ENCODE measurements at regions not wholly inside any gene's neighbourhood (a gene's known extent, or its start where the extent isn't known, plus 50 kb on each side); places are given as distances from the start of the nearest gene placed in this dataset.

GRCh38 chr4:100836929-100837328, 319.1 kb upstream of the EMCN start:
- no peak overlapping the region for H2BK120ac ChIP-seq (ENCODE audit: low read depth, low read length)
- dilution Hi-C loops (cut with HindIII; ENCODE audit: low sequenced_read_pairs, unreplicated experiment): no loop called here
- no peak overlapping the region for H3K4me2 ChIP-seq (ENCODE audit: low read depth, low read length)
- no peak overlapping the region for H4K8ac ChIP-seq (ENCODE audit: low read depth in 2 of 2, low read length in 2 of 2)
- no peaks in the 10 kb centered on the region for H3K9me1 ChIP-seq (ENCODE audit: insufficient read depth, low read length)
- H3K56ac ChIP-seq (ENCODE audit: extremely low read depth, insufficient read depth, low read length): no peak overlapping the region
- no peaks in the 10 kb centered on the region for H3K9me3 ChIP-seq (ENCODE audit: control insufficient read depth, insufficient read depth, low read length)
- CTCF ChIA-PET: interaction anchor here (0.6 kb wide), 1 partner anchor 202 kb away, joined by 3 read pairs; no protein-coding TSS in a partner anchor
- no peak overlapping the region for H3K14ac ChIP-seq (replicated peaks; ENCODE audit: low read depth, low read length)
- no peaks in the 10 kb centered on the region for H3K79me1 ChIP-seq (ENCODE audit: low read depth in 1 of 2, low read length in 2 of 2)
- H2BK15ac ChIP-seq (ENCODE audit: low read depth, low read length): no peak overlapping the region
- POLR2A ChIA-PET (ENCODE audit: unreplicated experiment): no interaction called here
- H2AK5ac ChIP-seq (ENCODE audit: low read depth, low read length): no peak overlapping the region
- no peaks in the 10 kb centered on the region for H3K27me3 ChIP-seq (ENCODE audit: control insufficient read depth, insufficient read depth, low read length)
- no peak overlapping the region for H2BK5ac ChIP-seq (ENCODE audit: low read depth, low read length, poor library complexity, severe bottlenecking)
- H3K4ac ChIP-seq (ENCODE audit: low read depth, low read length): no peak overlapping the region
- H3K9ac ChIP-seq (ENCODE audit: low read depth, low read length): no peak overlapping the region
- H3K27ac ChIP-seq (ENCODE audit: insufficient read depth, low read length): no peak overlapping the region
- H3K18ac ChIP-seq (ENCODE audit: low read depth, low read length): no peak overlapping the region
- 0% methylated on average over 1 of the region's 1 CpG; no CpG with 5 or more reads in 1 of the 2 experiments for WGBS, 2 experiments (ENCODE audit: extremely low coverage in 2 of 2, insufficient read length in 1 of 2)
- no peak overlapping the region for H2AK9ac ChIP-seq (replicated peaks; ENCODE audit: low read depth, low read length, poor library complexity)
- no TSS peak for BruUV-seq (replicated peaks)
- no peak overlapping the region for H3K4me3 ChIP-seq (ENCODE audit: insufficient read depth, low read depth, low read length)
- H3K23ac ChIP-seq (ENCODE audit: low read depth, low read length): no peak overlapping the region
- intact Hi-C loops (cut with micrococcal nuclease): no loop called here
- no peaks in the 10 kb centered on the region for H3K4me1 ChIP-seq (ENCODE audit: control insufficient read depth, insufficient read depth, low read length)
- no peak overlapping the region for H4K91ac ChIP-seq (ENCODE audit: insufficient read depth, low read depth, low read length)
- TF ChIP-seq CTCF (conservative IDR thresholded peaks at IDR 0.05; ENCODE audit: low read depth, low read length): no peak
- TF ChIP-seq SMC3 (IDR thresholded peaks at IDR 0.05; ENCODE audit: low read depth, low read length): no peak
- no peak for TF ChIP-seq MAFK (IDR thresholded peaks at IDR 0.05; ENCODE audit: low read depth, low read length)
- no peak for TF ChIP-seq NFE2L2 (IDR thresholded peaks at IDR 0.05; ENCODE audit: low read depth, low read length)
- no peak for TF ChIP-seq RFX5 (IDR thresholded peaks at IDR 0.05; ENCODE audit: low read depth, low read length)
- no peak for TF ChIP-seq CEBPB (IDR thresholded peaks at IDR 0.05; ENCODE audit: low read depth, low read length)
- TF ChIP-seq RCOR1 (IDR thresholded peaks at IDR 0.05; ENCODE audit: insufficient replicate concordance, low read length): no peak
- no peak for TF ChIP-seq FOS (IDR thresholded peaks at IDR 0.05; ENCODE audit: low read depth, low read length)
- no peak for TF ChIP-seq POLR2A (IDR thresholded peaks at IDR 0.05; ENCODE audit: low read depth, low read length)
- no peak for TF ChIP-seq USF2 (IDR thresholded peaks at IDR 0.05; ENCODE audit: low read depth, low read length)
- no peak for TF ChIP-seq CHD1 (IDR thresholded peaks at IDR 0.05; ENCODE audit: low read depth, low read length)
- TF ChIP-seq MXI1 (IDR thresholded peaks at IDR 0.05; ENCODE audit: borderline replicate concordance, low read depth, low read length): no peak
- H4K20me1 ChIP-seq (ENCODE audit: insufficient read depth, low read length): no peaks in the 10 kb centered on the region
- no peaks in the 10 kb centered on the region for H3K36me3 ChIP-seq (ENCODE audit: control insufficient read depth, insufficient read depth, low read length)
- no peak overlapping the region for H4K5ac ChIP-seq (ENCODE audit: low read depth, low read length)
- H2AFZ ChIP-seq (replicated peaks; ENCODE audit: low read length, poor library complexity): no peak overlapping the region
- H2BK20ac ChIP-seq (ENCODE audit: low read depth, low read length): no peak overlapping the region
- in situ Hi-C loops (cut with MboI; ENCODE audit: low sequenced_read_pairs): no loop called here
- DNase-seq (no peak), ATAC-seq (ENCODE audit: low read depth) (no peak)

Measured in IMR-90 (cell line).